ENCODE measurements at regions not wholly inside any gene's neighbourhood (a gene's known extent, or its start where the extent isn't known, plus 50 kb on each side); places are given as distances from the start of the nearest gene placed in this dataset.

DNA sequence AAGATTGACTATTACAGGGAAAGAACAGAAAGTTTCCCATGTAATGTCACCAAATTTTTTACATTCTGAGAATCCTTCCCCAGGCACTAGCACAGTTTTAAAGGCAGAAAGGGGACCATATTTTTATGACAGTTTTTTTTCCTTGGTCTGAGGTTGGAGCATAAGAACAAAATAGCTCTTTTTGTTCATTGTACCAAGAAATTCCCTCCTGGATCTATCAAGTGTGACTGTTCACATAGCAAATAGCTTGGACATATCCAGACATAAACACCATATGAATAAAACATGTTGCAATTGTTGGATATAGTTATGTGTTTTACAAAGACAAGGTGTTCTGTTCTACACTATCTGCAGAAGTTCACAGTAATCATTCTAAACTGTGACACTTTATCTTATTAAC is 182.4 kb upstream of the ADGRL2 start:
- DNase-seq (ENCODE audit: low read depth) = no peak

DNA sequence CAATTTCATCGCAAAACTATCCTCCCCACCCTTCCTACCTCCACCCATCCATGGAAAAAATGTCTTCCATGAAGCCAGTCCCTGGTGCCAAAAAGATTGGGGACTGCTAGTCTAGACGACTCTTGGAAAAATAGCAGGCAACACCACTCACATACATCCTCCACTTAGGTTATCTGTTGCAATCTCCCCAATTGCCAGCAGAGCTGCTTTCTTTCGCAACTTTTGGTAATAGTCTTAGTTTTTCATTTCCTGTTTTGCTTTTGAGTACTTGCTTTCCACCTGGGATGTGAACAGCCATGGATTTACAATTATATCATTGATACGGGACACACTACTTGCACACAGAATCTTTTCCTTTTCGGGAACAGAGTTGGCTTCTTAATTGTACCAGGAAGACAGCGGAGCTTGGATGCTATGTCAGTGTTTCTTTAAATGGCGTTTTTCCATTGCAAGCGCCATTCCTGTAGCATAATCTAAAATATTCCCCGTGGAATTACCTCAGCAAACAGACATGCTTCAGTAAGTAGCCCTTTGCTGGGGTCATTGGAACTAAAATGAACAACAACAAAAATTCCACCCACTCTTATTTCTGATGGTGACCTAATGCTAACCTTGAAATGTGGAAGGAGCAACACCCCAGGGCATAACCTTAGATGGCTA is 183.3 kb upstream of the ADGRL2 start:
- peak; percentile 25 for DNase-seq (ENCODE audit: low read depth)

DNA sequence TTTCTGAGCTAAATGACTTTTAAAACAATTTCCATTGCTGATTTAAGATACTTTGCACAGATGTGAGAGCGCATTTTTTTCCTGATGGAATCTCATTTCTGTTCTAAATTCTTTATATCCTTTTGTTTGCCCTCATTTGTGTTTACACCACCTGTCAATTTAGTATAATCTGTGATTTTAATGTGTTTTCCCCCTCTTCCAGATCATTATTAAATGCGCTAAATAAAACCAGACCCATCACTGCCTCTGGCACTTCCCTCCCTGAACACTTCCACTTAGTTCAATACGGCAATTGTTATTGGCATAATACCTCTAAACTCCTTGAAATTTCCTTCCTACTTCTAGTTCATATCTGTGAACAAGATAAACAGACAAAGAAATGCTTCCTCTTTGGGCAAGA is 186.9 kb upstream of the ADGRL2 start:
- DNase-seq (ENCODE audit: low read depth) = no peak

DNA sequence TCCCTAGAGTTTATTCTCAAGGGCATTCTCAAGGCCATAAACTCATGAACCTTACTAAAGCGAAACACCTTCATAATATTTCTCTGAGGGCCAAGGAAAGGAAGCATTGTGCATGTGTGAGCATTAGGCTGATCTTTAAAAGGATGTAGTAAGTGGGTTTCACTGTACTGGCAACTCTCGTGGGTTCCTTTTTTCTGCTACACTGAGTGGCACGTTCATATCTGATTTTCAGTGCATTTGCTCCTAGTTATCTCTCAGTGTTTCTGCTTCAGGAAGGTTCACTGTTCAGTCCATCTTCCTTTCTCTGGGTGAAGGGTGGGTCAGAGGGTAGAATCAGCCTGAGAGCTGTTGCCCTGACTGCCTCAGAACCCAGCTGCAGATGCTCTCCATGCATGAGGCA is 192.8 kb upstream of the ADGRL2 start:
- DNase-seq (ENCODE audit: low read depth) = no peak

DNA sequence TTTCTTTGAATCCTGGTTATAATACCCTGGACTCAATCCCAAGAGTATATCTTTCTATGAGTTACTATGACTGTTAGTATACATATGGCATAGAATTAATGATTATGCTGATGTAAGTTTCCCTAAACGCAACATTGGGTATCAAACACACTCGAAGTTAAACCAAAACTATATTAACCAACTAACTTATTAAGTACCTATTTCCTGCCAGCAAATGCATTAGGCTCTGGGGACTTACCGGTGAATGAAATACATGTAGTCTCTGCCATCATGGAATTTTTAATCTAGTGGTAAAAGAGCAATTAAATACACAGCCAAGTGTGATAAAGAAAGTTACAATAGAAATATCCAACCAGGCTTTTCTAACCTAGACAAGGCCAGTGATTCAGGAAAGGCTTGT is 193.6 kb upstream of the ADGRL2 start:
- DNase-seq (ENCODE audit: low read depth) = no peak

DNA sequence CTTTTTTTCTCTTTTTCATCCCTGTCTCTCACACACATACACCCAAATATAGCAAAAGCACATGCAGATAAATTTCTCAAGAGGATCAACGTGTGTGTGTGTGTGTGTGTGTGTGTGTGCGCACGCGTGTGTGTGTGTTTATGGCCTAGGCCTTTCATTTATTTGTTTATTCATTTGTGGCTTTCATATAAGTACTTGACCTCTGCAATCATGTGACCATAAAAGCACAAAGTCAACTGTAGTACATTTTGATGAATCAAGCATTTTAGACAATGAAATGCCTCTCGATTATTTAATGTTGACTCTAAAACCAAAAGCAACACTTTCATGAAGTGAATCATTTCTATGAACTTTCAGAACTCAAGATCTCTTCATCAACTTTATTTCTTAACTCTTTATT is 194.1 kb upstream of the ADGRL2 start:
- DNase-seq (ENCODE audit: low read depth) = no peak

DNA sequence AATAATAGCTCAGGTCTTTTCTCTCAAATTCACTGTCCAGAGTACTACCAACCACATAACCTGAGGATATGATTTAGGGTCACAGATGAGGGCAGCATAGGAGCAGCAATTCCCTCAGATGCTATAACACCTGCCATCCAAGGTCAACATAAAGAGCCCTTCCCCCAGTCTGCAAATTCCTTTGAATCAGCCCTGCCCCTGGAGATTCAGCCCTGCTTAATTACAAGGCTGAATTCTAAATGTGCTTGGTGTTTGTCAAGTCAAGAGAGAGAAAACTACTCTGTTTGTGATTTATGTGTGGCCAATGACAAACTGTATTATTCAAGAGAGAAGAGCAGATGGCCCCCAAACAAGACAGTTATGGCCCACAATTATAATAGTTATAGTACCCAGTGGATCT is 195.7 kb upstream of the ADGRL2 start:
- no peak for DNase-seq (ENCODE audit: low read depth)

DNA sequence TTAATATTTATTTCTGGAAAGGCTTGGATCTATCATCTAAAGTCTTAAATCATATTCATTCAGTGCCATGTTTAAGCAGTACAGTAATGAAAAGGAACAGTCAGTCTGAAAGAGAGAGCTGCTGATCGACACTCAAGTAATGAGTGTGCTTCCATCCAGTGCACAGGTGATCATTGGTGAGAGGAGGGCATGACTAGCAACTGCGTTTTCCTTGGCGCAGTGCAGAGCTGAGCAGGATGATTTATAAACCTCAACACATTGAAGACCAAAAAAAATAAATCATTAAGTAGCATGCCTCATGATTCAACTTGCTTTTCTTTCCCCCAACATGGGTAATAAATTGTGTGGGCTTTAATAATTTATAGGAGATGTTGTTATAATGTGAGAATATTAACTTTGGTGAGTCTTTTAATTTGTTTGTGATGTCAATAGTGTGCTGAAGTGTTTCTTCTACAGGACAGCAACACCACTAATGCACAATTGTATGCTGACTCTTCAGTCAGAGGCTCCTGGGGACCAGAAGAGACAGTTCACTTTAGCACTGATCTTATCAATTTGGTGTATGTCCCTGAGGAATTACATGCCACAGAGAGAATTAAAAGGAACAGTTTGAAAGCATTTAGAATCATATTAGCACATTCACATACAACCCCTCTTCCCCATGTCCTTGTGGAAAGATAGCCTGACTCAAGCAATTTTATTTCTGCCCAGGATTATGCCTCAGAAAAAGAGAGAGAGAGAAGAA is 199.7 kb upstream of the ADGRL2 start:
- DNase-seq (ENCODE audit: low read depth) = no peak

DNA sequence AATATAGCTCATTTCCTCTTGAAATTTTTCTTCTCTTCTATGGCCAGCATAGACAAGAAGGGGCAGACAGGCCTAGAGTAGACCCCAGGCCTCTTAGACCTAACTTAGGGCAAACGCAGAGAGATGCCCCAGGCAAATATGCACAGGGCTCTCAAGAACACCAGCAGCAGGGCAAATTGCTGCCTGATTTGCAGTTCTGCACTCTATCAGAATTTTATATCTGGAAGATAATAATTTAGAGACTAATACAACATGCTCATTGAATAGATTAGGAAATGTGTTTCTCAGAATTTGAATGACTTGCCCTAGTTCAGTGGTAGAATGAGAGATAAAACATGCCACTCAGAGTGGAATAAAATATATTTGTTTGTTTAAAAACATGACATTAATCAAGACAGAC is 200.4 kb upstream of the ADGRL2 start:
- no peak for DNase-seq (ENCODE audit: low read depth)

DNA sequence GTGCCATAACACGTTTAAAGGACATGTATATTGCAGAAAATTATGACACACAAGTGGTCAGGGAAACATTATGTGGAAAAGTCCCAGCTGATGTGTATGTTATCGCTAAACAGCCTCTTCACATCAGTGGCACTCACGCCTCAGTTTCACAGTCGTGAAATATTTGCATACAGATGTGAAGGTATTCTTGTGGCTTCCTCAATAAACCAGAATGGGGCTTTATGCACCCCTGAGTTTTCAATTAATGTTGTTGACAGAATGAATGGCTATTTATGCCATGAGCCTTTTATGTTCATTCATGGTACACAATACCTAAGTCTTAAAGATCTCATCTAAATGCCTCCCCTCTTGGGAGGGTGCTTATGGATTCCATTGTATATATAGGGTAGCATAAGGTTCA is 202.1 kb upstream of the ADGRL2 start:
- no peak for DNase-seq (ENCODE audit: low read depth)

DNA sequence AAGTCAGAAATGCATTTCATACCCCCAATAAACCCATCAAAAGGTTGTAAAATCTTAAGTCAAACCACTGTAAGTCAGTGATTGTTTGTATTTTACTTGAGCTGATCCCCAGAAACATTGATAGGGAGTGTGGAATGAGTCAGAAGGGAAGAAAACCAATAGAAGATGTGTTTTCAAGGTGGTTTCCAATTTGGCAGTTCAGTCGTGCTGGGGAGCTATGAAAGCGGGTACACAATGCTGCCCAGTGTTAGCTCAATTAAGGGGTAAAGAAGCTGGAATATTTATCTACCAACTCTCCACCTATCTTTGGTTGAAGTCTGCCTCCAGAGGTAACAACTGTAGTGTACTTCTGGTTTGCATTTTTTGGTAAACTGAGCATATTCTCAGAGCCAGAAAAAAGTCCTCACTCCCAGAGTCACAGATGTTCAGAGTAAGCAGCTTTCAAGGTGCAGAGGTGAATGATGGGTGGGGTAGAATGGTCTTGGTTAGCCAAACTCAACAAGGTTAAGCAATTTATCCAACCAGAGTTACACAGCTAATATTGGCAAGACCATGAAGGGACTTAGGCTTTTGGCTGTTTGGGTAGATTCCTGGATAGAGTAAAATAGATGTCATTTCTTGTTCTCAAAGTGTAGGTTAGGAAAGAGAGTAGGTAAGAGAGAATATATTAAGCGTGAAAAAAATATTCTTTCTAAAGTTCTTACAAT is 202.9 kb upstream of the ADGRL2 start:
- DNase-seq (ENCODE audit: low read depth) = no peak

DNA sequence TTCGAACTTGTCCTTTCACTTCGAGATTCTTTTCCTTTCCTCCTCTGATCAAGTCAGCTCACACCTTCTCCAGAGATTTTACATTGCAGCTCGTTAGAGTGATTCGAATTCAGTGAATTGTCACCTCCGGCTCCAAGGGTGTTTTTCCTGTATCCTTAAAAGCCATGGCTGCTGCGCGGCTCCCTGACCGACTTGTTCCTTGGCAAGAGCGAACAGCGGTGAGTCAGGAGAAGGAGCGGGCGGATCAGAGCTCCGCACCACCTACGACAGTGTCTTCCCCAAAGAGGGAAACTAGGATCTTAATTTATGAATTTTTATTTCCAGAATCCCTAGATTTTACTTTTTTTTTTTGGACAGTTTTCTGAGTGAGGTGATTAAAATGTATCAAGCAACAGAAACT is 204.4 kb upstream of the ADGRL2 start:
- no peak for DNase-seq (ENCODE audit: low read depth)

DNA sequence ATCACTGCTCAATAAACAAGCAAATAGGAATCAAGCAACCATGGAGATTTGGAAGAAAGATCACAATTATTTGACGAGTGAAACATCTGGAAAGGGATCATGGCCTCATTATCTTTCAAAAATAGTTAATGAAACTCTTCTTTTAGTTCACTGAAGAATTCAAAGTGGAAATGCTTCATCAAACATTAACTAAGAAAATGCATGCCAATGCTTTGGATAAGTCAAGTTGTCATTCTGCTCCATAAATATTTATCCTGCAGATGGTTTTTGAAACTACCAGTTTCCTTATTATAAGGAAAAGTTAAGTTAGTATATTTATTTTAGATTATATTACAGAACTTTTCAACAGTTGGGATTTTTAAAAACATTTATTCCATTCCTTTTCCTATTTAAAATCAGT is 206.5 kb upstream of the ADGRL2 start:
- DNase-seq (ENCODE audit: low read depth) = no peak

DNA sequence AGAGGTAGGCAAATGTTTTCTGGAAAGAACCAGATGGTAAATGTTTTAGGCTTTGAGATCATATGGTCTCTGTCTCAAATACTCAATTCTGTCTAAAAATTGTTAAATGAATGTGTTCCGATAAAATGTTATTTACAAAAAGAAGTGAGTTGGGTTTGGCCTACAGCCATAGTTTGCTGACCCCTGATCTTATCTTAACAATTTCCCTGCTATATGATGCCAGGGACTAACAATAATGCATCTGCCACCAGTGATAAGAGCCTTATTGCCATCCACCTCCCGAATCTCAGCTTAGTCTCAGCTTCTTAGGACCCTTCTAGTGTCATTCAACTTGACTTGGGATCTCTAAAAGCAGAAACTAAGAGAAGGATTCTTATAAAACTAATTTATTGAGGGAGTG is 208.5 kb upstream of the ADGRL2 start:
- DNase-seq (ENCODE audit: low read depth) = no peak

DNA sequence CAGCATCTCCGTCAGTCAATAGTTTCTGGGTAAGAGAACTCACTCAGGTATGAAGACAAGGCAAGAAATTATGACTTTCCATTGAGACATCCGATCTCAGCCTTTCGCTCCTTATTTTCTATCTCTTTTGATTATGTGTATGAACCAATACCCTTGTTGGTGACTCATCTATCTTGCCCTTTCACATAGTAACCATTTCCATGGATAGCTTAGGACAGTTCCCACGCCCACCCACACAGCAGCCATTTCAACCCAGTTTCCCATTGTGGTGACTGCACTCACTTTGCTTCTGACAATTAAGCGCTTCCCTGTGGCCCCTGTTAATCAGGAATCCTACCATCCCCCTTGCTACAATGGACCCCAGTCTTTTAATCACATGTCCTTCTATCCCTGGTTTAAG is 210.6 kb upstream of the ADGRL2 start:
- DNase-seq (ENCODE audit: low read depth) = no peak

DNA sequence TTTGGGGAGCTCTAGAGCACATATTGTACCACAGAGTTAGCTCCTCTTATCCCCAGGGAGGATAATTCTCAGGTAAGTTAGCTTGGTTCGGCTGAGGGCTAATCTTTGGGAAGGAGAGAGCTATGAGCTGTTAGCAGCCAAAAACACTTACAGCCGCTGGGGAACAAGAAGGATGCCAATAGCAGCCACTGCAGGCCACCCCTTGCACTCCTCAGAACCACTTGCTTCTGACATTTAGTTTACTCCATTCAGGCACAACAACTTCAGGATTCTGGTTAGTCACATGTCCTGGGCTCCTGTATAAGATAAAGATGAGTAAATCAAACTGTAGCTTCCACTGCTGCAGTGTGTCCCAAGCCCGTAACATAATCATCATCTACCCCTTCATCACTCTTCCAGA is 212.6 kb upstream of the ADGRL2 start:
- DNase-seq (ENCODE audit: low read depth) = no peak

DNA sequence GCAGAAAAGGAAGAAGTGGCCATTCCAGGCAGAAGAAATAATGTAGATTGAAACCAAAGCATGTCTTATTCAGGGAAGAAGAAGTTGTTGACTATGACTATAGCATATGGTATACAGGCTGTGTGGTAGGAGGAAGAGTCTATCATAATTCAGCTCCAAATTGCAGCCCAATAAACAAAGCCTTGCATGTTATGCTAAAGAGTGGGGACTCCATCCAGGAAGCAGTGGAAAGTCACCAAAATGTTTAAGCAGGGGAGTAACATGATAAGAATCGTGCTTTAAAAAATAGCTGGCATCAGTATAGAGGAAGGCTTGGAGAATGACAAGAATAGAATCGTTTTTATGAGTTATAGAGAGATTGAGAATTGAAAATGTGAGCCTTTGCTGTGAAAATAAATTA is 213.3 kb upstream of the ADGRL2 start:
- no peak for DNase-seq (ENCODE audit: low read depth)

DNA sequence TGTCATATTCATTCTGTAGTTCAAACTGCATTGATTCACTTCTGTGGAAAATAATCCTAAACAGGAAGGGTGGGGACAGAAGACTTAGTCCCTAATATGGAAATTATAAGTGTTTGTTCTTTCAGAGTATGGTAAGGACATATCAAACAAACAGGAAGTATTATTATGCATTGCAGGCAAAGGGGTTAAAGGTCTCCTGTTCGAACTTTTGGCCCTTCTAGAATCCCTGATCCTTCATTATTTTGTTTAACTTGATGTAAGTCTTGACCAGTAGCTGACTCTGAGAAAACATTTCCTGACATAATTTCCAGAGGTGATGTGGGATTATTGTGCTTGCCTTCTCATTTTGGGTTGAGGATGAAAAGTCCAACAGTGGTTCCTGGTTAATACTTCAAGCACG is 215.4 kb upstream of the ADGRL2 start:
- DNase-seq (ENCODE audit: low read depth) = no peak

DNA sequence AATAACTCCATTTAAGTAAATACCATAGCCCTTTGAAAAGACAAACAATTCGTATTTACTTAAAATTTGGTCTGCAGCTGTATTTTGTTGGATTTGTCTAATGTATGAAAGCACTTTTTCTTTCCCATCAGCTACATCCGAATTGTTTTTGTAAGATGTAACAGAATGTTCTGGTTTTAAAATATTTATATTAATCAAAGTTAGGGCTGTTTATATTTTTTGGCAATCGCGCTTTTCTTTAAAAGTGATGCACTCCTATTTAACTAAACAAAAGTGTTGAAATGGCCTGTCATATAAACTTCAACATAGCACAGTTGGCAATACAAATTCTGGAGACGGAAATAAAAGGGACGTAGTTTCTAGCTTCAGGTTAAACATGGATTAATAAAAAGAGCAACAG is 216.3 kb upstream of the ADGRL2 start:
- no peak for DNase-seq (ENCODE audit: low read depth)

DNA sequence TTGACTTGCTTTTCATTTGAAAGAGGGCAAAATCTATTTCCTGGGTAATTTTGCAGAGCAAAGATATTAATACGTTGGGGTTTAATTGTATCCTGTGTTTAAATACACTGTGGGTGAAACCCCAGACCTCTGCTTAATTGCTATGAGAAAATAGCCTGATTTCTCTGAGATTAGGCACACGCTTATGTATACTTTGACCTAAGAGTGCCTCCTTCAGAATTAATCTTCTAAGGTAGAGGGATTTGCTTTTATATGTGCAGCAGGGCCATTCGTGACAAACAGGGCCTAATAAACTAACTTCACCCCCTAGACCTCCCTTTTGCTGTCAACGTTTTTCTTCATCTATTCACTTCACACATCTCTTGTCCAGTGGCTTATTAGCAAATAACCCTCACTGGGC is 216.9 kb upstream of the ADGRL2 start:
- no peak for DNase-seq (ENCODE audit: low read depth)

DNA sequence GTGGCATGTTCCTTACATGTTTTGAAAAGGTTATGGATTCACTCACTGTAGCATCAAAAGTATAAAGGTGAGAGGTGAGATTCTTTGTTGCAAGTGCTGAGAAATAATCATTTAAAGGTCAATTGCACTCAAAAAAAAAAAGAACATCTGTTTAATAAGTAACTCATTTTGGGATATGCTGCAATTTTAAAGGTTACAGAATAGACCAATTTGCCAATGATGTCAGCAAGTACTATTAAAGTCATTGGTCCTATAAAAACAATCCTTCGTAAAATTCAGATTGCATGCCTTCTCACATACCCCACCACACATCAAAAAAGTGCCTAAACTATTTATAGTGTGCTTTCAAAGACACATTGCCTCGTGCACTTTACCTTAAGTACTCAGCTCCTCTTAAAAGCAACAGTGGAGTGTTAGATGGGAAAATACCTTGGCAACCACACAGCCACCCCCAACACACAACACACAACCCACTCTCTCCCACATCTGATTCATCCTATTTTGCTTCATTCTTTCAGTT is 218.2 kb upstream of the ADGRL2 start:
- no peak for DNase-seq (ENCODE audit: low read depth)

DNA sequence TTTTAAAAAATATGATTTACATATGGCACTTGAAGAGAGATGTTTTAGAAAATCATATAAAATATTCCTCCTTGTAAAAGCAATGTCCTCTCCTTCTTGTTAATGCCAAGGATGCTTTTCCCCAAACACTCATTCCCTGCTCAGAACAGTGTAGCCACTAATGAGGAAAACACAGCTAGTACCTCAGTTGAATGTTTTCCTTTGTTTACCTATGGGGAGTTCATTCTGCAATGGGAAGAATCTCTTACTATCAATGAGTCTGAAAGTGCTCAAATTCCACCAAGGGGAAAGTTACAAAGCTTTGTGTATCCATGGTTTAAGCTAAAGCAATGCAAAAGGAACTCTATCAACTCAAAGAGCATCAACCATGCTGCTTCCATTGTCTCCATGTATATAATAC is 221.9 kb upstream of the ADGRL2 start:
- no peak for DNase-seq (ENCODE audit: low read depth)

Data from forelimb muscle (tissue), 1 donor.